NCI-H1417 treated with DMSO at 0.1 percent for 48 hours (cell line): ENCODE measurements at regions not wholly inside any gene's neighbourhood (a gene's known extent, or its start where the extent isn't known, plus 50 kb on each side); places are given as distances from the start of the nearest gene placed in this dataset.
"Not testable (repeated sequence)": the region's sequence is repeated elsewhere in the genome, so short reads cannot be mapped to it uniquely, and the experiment has no call there.

Experiments used
- DNase-seq: peaks from one replicate; lab custom pipeline; 2025; lab: John Stamatoyannopoulos, UW

DNA sequence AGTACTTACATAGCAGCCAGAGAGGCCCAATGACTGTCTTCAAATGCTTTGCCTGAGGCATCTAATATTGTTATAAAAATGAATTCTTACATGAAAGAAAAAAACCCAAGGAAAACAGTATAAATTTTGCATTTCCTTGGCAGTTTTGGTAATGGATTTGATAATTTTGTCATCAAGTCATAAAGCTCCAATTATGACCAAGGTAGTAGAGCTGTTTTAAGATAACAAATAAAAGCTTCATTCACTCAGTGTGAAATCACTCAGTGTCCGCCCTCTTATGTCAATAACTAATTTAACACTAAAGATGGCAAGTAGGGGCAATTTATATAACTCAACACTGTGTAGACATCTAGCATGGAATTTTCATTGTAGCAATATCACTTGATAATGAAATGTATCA, 193.9 kb downstream of the ANKRD7 start:
- DNase-seq = no peak

DNA sequence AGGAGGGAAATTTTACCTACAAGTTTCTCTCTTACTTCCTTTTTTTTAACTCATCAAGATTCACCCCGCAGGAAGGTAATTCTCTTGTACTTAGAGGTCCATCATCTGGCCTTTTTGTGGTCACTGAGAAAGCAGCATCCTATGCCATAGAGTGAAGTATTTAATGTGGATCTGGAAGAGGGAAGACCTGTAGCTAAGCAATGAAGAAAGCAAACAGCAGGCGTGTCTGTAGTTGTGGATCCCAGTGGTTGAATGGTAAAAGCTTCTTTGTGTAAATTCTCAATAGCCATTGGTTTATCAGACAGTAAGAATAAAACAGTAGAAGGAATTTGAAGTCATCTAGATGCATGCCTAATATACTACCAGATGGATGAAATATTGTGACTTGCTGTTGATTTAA, 196.4 kb downstream of the ANKRD7 start:
- DNase-seq = no peak

DNA sequence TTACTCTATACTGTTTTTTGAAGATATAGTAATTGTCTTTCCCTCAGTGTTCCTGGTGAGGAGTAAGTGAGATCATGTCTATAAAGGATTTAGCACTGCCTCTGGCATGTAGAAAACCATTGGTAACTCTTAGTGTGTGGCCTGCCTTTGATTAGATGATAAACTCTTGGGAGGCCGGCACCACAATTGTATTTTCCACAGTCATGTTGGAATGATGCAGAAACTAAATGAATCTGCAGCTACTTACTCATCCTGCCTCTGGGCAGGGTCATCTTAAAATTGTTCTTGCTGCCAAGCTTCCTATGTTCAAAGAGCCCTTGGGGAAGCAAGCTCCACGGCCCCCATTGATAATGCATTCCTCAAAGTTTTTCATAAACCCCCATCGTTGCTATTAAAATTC, 204.6 kb downstream of the ANKRD7 start:
- no peak for DNase-seq

DNA sequence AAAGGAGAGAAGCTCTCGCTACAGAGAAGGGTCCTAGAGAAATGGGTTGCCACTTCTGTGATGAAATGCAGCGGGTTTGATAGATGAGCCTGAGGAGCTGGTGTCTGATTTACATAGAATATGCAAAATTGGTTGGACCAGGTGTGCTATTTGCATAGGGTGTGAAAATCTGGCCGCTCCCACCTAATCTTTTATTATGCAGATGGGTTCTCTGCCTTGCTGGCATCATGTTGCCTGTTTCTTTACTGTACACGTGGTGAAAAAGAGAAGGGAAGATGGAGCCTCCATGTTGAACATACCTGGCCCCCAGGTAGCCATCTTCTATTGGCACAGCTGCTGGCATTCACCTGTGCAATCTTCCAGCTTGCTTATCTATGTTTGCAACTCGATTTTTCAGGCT, 212.2 kb downstream of the ANKRD7 start:
- DNase-seq = no peak

DNA sequence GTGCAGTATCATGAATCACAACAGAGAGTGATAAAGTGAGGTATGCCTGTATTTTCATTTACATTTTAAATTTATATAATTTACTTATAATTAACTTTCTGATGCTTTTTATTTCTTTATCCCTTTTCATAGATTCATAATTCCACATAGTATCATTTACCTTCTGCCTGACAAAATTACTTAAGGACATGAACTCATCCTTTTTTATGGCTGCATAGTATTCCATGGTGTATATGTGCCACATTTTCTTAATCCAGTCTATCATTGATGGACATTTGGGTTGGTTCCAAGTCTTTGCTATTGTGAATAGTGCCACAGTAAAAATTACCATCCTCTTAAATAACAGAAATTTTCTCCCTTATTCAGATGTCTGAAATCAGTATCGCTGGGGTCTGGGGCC, 224.5 kb downstream of the ANKRD7 start:
- not testable (repeated sequence) for DNase-seq

DNA sequence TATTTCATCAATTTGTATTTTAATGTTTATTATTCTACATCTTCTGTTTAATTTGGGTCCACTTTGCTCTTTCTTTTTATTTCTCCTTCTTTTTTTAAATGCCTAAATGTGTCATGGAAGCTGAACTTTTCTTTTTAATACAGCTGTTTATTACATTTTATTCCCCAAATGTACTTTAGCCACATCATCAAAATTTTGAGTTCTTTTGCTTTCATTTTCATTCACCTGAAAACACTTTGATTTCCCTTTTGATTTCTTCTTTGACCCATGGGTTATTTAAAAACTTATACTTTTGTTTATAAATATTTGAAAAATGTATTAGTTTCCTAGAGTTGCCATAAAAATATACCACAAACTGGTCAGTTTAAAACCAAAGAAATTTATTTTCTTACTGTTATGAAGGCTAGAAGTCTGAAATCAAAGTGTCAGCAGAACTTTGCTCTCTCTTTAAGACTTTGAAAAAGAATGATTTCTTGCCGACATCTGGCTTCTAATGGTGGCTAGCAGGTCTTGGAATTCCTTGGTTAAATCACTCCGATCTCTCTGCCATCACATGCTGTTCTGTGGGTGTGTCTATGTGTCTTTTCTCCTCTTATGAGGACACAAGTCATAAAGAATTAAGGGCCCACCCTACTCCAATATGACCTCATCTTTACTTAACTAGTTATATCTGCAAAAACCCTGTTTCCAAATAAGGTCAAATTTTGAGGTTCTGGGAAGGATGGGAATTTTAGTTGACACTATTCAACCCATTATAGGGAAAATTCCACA, 225.5 kb downstream of the ANKRD7 start:
- no peak for DNase-seq

DNA sequence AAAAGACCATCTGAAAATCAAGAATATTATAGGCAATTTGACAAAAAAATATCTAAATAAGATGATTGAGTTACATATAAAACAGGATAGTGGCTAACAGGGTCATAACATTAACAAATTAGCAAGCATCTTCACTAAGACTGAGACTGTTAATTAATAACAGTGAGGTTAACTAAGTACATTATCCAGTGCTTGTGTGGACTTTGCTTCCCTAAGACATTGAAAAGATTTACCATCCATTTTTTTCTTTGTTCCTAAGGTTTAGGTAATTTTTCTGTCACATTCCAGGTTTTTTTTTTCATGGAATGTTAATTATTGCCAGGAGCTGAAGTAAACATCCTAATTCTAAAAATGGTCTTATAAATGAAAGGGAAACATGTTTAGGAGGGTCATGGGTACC, 227.6 kb downstream of the ANKRD7 start:
- DNase-seq = no peak

DNA sequence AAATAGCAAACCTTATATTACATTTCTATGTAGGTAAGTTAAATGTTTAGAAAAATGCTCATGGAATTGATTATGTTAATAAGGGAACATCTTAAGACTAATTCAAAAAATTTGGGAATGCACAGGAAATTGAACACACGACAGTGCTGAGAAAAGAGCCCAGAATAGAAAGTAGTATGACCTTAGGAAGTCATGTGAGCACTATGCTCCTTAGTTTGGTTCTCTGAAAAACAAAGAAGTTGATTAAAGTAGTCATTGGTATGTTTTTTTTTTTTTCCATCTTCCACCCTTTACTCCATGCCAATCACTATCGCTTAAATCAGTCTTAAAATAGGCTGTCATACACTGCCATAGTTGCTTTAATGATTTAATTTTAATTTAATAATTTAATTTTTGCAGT, 242.9 kb downstream of the ANKRD7 start:
- no peak for DNase-seq

DNA sequence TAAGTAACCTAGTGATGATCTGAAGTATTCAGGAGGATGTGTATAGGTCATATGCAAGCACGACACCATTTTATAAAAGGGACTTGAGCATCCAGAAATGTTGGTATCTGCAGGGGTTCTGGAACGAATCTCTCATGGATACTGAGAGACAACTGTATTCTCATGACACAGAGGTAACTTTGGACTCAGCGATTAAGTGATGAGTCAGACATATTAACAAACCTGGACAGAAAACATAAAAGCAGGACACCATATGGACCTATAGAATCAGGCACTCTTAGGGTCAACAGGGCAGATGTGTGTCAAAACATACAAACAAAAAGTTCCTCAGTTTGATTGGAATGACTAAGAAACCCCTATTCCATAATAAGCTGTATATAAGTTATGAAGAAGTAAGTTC, 248.1 kb downstream of the ANKRD7 start:
- no peak for DNase-seq

DNA sequence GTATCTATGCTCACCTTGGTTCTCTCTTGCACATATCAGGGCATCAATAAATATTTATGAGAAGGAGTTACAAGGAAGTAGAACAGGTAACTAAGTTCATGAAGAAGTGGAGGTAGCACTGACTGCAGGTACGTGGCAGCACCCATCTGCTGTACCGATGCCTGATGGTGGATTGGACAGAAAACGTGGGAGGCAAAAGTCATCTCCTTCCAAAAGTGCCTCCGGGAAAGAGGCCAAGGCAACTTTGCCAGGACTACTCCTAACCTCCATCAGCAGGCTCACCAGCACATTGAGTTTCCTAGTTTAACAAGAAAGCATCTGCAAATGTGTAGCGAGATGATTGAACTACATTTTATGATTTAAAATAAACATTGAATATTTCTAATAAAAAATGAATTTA, 248.8 kb downstream of the ANKRD7 start:
- no peak for DNase-seq

DNA sequence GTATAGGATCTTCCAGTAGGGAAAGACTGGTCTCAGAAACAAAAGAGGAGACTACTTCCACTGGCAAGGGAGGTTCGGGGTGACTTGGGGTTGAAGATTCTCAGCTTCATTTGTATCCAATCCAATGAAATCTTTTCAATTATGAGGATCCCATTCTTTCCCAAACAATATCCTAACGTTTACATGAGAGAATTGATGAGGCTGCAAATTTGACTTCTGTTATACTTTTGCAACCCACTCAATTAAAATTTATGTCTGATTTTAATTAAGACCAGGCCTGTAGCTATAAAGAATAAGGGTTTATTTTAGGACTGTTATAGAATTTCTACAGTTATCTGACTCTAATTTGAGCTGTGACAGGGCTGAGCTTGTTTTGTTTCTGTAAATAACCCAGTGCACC, 251.5 kb downstream of the ANKRD7 start:
- DNase-seq = no peak

DNA sequence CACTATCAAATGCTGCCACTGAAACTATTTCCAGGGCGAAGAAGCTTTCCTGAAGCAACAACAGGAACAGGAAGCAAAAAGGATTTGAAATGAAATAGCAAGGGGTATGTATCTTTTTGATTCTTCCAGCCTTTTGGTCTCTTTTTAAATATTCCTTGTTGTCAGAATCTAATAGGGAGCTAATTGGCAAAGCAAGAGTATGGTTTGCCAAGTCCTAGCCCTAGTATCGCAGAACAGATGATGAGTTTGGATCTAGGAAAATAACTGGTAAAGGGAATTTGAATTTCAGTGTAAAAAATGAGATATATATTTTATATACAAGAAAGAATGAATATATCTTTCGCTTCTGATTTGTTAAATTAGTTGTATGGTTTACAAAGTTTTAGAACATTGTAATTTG, 252.5 kb downstream of the ANKRD7 start:
- DNase-seq = no peak

DNA sequence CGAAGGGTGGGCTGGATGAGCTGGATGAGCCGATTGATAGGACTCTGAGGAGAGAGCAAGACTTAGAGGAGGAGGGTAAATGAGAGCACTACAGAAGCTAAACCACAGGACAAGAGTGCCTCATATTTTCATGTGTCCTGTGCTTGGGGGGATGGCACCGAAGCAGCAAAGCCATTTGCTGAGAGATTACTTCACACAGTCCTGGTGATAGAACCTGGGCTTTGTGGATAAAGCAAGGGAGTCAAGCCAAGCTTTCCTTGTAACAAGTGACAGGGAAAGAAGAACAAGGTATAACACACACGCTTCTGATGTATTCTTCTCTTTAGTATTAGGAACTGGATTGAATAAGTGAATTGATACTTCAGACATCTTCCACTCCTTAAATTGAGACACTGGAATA, 253.7 kb downstream of the ANKRD7 start:
- no peak for DNase-seq

DNA sequence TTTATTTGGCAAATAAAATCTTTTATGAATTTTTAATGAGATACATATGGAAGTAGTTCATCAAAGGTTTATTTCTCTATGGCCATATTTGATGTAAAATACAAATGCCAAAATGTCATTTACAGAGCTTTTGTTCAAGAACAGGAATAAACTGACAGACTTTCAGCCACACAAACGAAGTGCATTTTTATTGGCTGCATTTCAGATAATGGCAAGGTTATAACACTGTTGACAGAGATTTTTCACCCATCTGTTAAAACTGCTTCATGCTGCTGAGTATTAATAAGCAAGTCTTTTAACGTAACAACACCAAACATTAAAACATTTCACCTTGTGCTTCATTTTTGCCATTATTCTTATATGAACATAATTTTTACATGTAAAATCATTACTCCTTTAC, 254.4 kb downstream of the ANKRD7 start:
- no peak for DNase-seq

DNA sequence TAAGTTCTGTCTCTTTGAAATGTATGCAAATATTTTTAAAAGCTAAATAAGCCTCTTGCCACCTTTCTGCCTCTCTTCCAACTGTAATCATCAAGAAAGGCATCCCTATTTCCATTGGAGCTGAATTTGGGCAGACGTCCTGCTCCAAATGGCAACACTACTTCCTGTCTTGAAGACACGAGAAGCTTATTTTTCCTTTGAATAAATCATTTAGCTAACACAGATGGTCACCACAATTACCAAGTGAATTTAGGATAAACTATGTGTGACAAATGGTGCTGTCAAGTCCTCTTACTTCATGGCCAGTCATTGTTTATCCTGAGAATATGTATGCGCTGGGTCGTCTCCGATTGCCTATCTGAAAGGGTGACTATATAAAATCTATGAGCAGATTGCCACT, 268.0 kb downstream of the ANKRD7 start:
- DNase-seq = no peak

DNA sequence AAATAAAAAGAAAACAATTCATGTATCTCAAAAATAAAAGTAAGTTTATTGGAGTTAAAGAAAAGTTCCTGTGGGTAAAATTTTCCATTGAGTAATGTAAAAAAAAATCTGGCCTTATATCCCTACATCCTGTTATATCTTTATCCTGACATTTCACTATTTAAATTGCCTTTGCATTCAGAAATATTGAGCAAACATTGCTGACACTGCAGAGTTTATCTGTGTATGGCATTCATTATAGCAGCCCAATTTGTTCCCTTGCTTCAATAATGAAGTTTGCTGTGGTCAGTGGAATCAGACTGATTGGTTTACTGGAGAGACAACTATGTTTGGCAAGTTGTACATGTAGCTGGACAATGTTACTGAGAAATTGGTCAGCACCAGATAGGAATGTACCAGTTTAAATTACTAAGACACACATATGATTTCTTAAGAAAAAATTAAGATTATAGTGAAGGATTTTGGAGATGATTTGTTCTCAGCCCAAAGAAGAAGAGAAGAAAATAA, 271.7 kb downstream of the ANKRD7 start:
- no peak for DNase-seq

DNA sequence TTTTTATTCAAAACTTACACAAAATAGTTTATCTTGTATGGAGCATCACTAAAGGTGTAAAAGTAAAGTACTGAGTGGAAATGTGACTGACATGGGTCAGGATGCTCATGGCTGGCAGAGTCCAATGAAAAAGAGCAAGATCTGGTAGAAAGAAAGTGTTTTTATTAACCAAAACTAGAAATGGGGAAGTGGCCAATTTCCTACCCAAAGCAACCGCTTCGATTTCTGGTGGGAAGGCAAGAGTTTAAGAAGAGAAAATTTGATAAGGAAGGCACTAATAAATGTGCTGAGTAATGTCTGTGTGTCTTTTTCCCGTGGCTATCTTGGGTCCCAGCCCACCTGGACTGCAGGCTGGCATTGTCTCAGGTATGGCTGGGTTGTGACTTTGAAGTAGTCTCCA, 277.7 kb downstream of the ANKRD7 start:
- DNase-seq = no peak

DNA sequence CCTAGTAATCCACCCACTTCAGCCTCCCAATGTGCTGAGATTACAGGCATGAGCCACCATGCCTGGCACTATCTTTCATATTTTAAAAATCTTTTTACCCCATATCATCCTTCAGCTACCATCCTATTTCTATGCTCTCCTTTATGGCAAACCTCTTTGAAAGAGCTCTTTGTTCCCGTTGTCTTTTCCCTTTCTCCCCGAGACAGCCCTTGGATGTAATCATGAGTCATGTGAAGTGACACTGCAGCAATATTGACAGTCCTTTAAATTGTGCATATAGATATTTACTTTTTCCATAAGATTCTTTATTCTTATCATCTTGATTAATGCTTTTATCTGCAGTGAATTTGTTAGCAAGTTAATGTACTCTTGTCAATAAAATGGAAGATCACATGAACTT, 286.6 kb downstream of the ANKRD7 start:
- no peak for DNase-seq

DNA sequence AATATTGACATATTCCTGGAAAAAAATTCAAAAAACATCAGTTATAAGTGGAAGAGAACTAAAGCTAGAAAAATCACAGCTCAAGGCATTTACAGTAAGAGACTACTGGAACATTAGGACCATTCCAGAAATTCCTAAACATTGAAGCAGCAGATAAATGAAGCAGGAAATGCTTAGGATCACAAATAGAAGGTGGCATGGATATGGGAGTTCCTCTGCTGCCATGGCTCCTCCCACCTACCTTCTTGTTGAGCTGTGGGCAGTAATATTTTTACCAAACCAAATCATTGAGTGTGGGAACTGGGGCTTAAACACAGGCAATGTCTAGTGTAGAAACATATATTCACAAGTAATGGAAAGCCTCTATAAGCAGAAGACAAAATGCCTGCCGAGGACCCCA, 292.8 kb downstream of the ANKRD7 start:
- DNase-seq = no peak

DNA sequence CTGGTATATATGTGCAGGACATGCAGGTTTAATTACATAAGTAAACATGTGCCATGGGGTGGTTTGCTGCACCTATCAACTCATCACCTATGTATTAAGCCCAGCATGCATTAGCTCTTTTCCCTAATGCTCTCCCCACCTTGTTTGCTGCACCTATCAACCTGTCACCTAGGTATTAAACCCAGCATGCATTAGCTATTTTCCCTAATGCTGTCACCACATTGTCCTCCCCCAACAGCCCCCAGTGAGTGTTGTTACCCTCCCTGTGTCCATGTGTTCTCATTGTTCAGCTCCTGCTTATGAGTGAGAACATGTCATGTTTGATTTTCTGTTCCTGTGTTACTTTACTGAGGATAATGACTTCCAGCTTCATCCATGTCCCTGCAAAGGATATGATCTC, 300.5 kb downstream of the ANKRD7 start:
- no peak for DNase-seq

DNA sequence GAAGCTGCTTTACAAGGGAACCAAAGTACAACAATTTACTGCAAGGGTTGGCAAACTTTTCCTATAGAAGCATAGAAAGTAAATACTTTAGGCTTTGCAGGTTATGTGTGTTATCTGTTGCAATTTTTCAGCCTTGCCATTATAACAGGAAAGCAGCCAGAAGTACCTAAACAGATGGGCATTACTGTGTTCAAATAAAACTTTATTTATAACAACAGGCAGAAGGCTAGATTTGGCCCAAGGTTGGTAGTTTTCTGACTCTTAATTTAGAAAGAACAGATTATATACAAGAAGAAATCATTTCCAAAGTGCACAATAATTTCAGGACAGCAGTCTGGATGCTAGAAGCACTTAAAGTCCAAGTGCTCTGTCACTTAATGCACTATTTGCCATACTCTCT, 307.1 kb downstream of the ANKRD7 start:
- no peak for DNase-seq

DNA sequence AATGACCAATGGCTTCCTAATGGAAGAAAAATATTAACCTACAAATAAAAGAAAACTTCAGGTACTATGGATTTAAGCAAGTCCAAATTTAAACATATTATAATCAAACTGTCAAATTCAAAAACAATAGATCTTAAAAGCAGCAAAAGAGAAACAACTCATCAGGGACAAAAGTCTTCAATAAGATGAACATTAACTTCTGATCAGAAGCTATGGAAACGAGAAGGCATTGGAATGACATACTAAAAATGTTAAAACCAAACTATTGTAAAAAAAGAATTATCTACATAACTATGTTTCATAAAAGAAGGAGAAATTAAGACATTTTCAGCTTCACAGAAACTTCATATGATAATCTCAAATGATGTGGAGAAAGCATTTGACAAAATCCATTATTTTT, 334.7 kb downstream of the ANKRD7 start:
- no peak for DNase-seq

DNA sequence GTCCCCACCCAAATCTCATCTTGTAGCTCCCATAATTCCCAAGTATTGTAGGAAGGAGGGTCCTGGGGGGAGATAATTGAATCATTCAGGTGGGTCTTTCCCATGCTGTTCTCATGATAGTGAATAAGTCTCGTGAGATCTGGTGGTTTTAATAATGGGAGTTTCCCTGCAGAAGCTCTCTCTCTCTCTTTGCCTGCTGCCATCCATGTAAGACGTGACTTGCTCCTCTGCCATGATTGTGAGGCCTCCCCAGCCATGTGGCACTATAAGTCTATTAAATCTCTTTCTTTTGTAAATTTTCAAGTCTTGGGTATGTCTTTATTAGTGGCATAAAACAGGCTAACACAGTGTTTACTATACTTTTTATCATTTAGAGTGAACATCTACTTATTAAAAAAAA, 338.8 kb downstream of the ANKRD7 start:
- no peak for DNase-seq

DNA sequence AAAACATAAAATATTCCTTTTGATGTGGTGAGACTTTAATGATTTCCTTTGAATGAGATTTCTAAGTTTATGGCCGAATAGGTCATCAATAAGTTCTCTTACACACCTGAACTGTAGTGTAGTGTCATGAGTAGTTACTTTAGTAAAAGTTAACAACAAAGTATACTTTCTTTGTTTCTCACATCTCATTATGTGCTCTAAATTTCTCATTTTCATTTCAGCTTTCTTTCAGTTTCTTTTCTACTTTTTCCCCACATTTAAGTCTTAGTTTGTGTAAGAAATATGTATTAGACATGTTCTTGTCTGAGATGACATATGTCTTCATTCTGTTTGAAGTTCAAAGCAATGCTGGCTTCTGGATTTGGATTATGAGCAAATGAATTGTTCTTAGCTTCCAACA, 348.1 kb downstream of the ANKRD7 start:
- no peak for DNase-seq
